ENCODE measurements at regions not wholly inside any gene's neighbourhood (a gene's known extent, or its start where the extent isn't known, plus 50 kb on each side); places are given as distances from the start of the nearest gene placed in this dataset.

DNA sequence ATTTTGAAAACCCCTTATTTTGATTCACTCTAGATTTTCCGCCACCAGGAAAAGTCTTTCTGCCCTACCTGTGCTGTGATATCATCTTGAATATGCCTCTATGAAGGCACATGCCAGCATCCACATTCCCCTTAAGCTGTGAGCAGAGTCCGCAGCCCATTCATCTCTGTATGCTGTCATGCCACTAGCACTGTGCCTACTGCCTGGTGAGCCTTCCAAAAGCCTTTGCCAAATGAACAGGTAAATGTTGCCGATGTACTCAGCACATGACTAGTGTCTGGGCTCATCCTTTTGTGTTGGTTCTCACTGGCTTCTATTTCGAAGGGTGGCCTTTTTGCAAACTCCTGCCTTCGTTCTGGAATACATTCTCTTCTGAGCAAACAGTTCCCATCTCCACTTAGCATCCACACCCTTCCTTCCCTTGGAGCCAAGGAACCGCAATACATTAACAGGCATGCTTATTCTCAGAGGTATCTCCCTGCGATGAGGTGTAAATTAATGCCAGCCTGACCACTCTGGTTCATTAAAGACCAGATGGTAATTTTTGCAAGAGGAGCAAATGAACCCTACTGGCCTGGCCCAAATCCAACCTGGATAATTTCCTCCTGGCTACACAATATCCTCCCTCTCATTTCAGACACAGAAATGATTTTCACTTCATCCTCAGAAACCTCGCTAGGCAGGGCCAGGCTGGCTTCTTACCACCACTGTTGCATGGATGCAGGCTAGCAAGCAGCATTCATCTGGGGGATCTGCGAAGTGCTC, 339.7 kb upstream of the NFE2L3 start:
- DNase-seq (ENCODE audit: low read depth in 2 of 2), result no peak

- DNase-seq (ENCODE audit: low read depth in 2 of 2), result no peak
Measured at GRCh38 chr7:25813381-25813780, 338.6 kb upstream of the NFE2L3 start.

- no peak for DNase-seq (ENCODE audit: low read depth in 2 of 2)
Measured at GRCh38 chr7:25815711-25816110, 336.3 kb upstream of the NFE2L3 start.

- no peak for DNase-seq (ENCODE audit: low read depth in 2 of 2)
Measured at GRCh38 chr7:25820432-25821040, 331.5 kb upstream of the NFE2L3 start.

GRCh38 chr7:25821225-25821624, 330.8 kb upstream of the NFE2L3 start:
- DNase-seq (ENCODE audit: low read depth in 2 of 2), result no peak

DNA sequence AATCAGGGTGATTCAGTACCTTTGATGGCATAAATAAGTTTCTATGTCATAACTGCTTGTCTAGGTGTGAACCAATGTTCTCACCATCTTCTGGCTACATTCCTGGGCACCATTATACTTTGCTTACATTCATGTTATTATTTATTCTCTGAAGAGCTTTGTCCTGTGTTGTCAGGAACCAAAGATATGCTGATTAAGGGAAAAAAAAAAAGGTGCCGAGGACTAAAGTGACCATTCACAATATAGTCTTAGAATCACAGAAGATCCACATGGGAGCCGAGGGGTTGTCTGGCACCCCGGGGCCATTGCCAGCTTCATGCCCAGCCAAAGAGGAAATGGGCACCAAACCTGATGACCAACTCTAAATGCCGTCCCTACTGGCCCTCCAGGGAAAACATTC, 329.2 kb upstream of the NFE2L3 start:
- no peak for DNase-seq (ENCODE audit: low read depth in 2 of 2)

DNA sequence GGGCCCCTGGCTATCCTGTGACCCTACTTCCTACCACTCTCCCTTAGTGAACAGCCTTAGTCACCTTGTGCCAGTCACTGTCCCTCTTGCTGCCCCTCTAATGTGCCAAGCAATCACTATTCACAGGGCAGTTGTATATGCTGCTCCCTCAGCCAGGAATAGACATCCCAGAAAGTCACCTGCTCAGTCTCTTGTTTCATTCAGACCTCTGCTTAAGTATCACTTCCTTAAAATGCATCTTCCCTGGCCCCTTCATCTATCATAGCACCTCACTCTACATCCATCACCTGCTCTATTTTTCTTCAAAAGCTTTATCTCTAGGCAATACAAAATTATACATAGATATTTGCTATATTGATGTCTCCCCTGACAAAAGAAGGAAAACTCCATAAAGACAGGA, 328.4 kb upstream of the NFE2L3 start:
- DNase-seq (ENCODE audit: low read depth in 2 of 2), result no peak

DNA sequence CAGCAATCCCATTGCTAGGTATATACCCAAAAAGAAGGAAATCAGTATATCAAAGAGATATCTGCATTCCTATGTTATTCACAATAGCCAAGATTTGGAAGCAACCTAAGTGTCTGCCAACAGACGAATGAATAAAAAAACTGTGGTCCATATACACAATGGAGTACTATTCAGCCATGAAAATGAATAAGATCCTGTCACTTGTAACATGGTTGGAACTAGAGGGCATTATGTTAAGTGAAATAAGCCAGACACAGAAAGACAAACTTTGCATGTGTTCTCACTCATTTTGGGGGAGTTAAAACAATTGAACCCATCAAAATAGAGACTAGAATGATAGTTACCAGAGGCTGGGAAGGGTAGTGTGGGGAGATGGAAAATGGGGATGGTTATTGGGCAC, 323.5 kb upstream of the NFE2L3 start:
- DNase-seq (ENCODE audit: low read depth in 2 of 2), result no peak

DNA sequence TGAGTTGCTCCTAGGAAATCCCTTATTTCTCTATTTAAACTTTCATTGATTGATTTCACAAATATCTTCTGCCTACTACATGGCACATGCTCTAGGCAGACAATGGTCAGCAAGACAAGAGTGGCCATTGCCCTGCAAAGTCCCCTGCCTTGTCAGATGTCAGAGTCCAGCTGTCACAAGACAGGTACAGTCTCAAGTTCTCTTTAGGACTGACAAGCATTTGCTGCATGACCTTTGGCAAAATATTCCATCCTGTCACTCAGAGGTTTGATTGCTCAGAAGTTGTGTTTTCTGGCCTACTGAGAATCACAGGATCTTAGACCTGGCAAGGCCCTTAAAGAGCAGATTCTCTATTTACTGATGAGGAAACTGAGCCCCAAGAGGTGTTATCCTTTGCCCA, 322.3 kb upstream of the NFE2L3 start:
- no peak for DNase-seq (ENCODE audit: low read depth in 2 of 2)

GRCh38 chr7:25830215-25830614, 321.8 kb upstream of the NFE2L3 start:
- no peak for DNase-seq (ENCODE audit: low read depth in 2 of 2)

DNA sequence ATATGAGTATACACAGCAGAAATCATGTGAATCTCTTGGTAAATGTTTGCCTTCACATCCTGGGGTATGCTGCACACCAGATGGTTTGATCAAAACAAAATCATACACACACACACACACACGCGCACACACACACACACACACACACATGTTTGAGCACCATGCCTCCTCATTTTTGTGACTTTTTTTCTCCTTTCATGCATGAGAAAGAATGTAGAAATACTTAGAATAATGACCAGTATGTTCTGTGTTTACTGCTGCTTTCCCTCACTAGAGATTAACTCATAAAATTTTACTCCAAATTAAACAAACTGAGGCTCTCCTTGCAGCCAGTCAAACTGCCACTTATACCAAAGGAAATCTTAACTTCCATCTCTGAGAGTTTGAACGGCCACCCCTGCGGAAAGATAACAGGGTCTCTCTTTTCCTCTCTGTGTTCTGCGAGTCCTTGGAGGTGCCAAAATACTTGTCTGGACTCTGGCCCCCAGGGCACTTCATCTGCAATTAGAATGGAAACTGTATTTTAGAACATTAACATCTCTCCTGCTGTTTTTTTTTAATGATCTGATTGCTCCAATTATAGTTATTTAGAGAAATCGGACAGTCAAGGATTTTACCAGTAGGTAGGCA, 320.8 kb upstream of the NFE2L3 start:
- DNase-seq (ENCODE audit: low read depth in 2 of 2), result no peak

DNA sequence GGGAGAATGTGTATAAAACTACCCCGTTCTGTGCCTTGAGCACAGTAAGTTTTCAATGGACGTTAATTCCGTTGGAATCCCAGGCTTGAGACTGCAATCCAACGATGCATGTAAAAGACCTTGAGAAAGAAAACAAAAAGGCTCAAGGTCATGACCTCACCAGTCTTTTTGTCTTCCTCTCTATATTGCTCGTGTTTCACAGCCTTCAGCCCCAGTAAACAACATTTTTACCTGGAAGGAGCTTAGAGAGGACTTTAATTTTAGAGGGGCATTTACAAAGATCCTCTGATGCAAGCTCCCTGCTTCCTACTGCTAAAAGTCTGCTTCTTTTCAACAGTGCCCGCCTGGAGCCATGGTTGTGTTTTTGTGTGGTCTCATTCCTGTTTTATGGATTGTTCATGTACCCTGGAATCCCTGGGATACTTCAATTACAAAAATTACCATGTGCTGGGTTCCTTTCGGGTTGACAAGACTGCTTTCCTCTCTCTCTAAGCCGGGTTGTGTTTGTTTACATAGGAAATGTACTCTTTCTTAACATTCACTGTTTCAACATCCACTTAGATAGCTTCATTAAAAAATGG, 320.1 kb upstream of the NFE2L3 start:
- no peak for DNase-seq (ENCODE audit: low read depth in 2 of 2)

- DNase-seq (ENCODE audit: low read depth in 2 of 2), result no peak
Measured at GRCh38 chr7:25832456-25832855, 319.5 kb upstream of the NFE2L3 start.

- DNase-seq (ENCODE audit: low read depth in 2 of 2), result no peak
Measured at GRCh38 chr7:25832929-25833328, 319.1 kb upstream of the NFE2L3 start.

- no peak for DNase-seq (ENCODE audit: low read depth in 2 of 2)
Measured at GRCh38 chr7:25834050-25834449, 317.9 kb upstream of the NFE2L3 start.

GRCh38 chr7:25835197-25835596, 316.8 kb upstream of the NFE2L3 start:
- DNase-seq (ENCODE audit: low read depth in 2 of 2), result no peak

DNA sequence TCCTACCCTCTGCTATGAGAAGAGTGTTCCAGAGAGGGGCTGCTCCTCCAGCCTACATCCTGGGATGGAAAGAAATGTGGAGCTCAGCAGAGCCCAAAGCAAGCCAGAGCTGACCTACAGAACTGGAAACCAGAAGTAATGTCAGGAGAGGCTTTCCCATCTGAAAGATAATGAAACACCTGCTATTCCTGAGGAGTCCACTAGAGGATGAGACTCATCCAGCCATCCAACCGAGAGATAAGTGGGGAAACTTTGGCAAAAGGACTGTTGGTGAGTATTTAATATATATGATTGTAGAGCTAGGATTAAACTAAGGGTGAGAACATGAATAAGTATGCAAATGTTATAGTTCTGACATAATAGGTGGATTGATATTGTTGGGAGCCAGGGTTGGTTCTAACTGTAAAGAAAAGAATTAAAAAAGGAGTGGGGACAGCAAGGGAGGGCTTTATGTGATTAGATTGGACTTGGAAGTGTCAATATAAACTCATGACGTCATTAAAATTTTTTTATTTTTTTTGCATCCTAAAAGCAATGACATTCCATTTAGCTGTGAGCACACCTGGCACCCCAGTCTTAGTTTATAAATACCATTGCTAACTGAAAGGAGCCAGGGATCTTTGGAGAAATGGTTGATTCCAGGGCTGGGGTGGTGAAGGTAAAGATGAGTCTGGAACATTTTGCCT, 312.8 kb upstream of the NFE2L3 start:
- no peak for DNase-seq (ENCODE audit: low read depth in 2 of 2)

GRCh38 chr7:25840209-25840792, 311.7 kb upstream of the NFE2L3 start:
- DNase-seq (ENCODE audit: low read depth in 2 of 2), result no peak

DNA sequence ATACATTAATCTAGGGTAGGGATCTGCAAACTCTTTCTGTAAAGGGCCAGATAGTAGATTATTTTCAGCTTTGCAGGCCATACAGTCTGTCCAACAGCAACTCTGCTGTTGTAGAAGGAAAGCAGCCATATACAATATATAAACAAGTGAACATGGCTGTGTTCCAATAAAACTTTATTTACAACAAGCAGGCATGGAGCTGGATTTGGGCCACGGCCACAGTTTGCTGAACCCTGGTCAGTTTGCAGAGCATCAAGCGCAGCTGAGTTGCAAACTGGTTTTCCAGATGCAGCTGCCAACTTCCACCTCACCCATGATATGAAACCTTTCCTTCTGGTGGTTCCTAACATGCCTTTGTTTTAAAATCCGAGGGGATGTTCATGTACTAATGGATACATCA, 310.4 kb upstream of the NFE2L3 start:
- no peak for DNase-seq (ENCODE audit: low read depth in 2 of 2)

DNA sequence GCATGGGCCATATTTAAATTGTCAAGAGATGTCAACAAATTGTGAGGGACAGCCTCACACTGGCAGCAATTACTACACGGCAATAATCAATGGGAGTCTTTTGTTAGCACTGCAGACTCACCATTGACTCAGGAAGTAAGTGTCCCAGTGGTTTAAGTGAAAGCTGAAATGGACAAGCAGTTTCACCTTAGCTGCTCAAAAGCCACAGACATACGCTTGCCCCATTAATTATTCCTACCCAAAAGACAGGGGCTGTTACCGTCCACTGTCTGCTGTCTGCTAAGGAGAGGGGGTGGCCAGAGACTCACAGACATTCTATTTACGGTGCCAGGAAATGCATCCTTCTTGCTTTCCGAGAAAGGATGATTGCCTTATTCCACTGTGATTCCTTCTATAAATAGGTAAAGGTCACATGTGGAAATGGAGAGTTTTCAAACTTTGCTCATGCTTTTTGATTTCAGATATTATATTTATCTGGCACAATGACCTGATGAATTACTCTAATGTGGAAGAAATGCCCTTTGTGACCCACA, 309.7 kb upstream of the NFE2L3 start:
- DNase-seq (ENCODE audit: low read depth in 2 of 2), result no peak

DNA sequence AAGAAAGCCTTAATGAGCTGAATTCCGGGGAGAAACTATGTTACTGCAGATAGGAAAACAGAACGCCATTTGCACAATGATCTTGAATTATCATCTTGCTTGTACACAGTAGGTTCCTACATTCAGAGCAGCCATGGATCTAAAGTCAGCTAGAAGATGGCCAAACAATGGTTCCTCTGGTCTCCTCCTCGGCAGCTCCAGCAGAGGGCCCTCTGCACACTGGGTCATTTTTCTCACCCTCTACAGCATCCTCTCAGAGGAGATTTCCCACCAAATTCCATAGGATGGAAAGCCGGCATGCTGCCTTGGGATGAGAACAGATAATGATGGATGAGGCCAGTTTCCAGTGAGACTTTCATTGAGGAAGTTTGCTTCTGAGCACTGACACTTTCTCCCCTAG, 308.5 kb upstream of the NFE2L3 start:
- DNase-seq (ENCODE audit: low read depth in 2 of 2), result no peak

All from stimulated activated CD8-positive, alpha-beta memory T cell treated with anti-CD3 and anti-CD28 coated beads, Interleukin-15, amount 100 ng/mL, for 48 hours (primary cell).